HepG2 (cell line): ENCODE measurements at regions not wholly inside any gene's neighbourhood (a gene's known extent, or its start where the extent isn't known, plus 50 kb on each side); places are given as distances from the start of the nearest gene placed in this dataset.

ENCODE experiments used
- ATAC-seq: fragments of 200-7000 bp; cut with Tn5 transposase; 3 replicates; pipeline ENCODE4 v1.9.1; 2020; ENCODE audit warnings: mild to moderate bottlenecking, moderate library complexity
- BruUV-seq: library from RNA; stranded (reverse); fragments of 400-500 nt; replicated peaks from 2 replicates; lab custom pipeline; 2021; lab: Mats Ljungman, UMichigan
- CTCF ChIA-PET: fragments of 300-600 bp; formaldehyde crosslinking; extraction: SDS; loops from one replicate; lab custom pipeline; 2021; ENCODE audit warnings: low total read pairs, inconsistent platforms, low intra/inter-chr PET ratio; lab: Yijun Ruan, JAX
- POLR2A ChIA-PET: fragments of 350-600 bp; sonication (Branson Sonifier 250); formaldehyde crosslinking; loops from one replicate; lab custom pipeline; 2020; ENCODE audit warnings: antibody characterized with exemption, inconsistent platforms; lab: Yijun Ruan, JAX
- DNase-seq: peaks from one replicate; pipeline ENCODE4 v3.0.0-alpha.2; 2015; ENCODE audit warnings: low spot score
- FAIRE-seq: peaks from 3 replicates; lab custom pipeline; 2011; peaks lifted over from hg19 to GRCh38; lab: Jason Lieb, UNC
- H2AFZ ChIP-seq: one replicate; pipeline ENCODE4 v1.6.1; 2011; ENCODE audit warnings: low read length, inconsistent platforms
- H3K27ac ChIP-seq: fragments of 300-600 bp; 3 replicates; pipeline ENCODE4 v1.8.0; 2011; ENCODE audit warnings: mixed run types, mild to moderate bottlenecking, mixed read lengths, low read length, inconsistent platforms; ENCODE audit not compliant: insufficient read depth; ENCODE audit errors: extremely low read length
- H3K27me3 ChIP-seq, 2 experiments: fragments of 200-600 bp in 1 of 2; 2 replicates in 1 of 2; 3 replicates in 1 of 2; pipeline versions ENCODE4 v1.6.0 to v1.8.0; 2011; ENCODE audit warnings: low read length in 2 of 2, mild to moderate bottlenecking in 2 of 2, moderate library complexity in 2 of 2, inconsistent platforms in 1 of 2; ENCODE audit not compliant: insufficient read depth in 2 of 2, control insufficient read depth in 1 of 2
- H3K36me3 ChIP-seq, 2 experiments: fragments of 200-600 bp in 1 of 2; replicated peaks in 1 of 2; 2 replicates in 1 of 2; 3 replicates in 1 of 2; pipeline versions ENCODE4 v1.5.1 to v1.8.0; 2011; ENCODE audit warnings: low read length in 2 of 2, inconsistent platforms in 1 of 2; ENCODE audit not compliant: insufficient read depth in 2 of 2, control insufficient read depth in 1 of 2
- H3K4me1 ChIP-seq: 2 replicates; pipeline ENCODE4 v1.5.1; 2012; ENCODE audit warnings: low read length, inconsistent platforms; ENCODE audit not compliant: insufficient read depth
- H3K4me2 ChIP-seq: 2 replicates; pipeline ENCODE4 v1.6.0; 2011; ENCODE audit warnings: low read depth, low read length, inconsistent platforms
- H3K4me3 ChIP-seq, 3 experiments: fragments of 200-600 bp in 1 of 3; sonication (generic), shearing (Covaris generic) in 1 of 3; replicated peaks in 1 of 3; 2 replicates each; pipeline ENCODE4 v1.5.1; 2011 to 2016; ENCODE audit warnings: low read length in 3 of 3, inconsistent platforms in 2 of 3, low read depth in 2 of 3, mild to moderate bottlenecking in 2 of 3, control low read depth in 1 of 3, mixed read lengths in 1 of 3; ENCODE audit not compliant: insufficient read depth in 1 of 3
- H3K79me2 ChIP-seq: one replicate; pipeline ENCODE4 v1.6.1; 2011; ENCODE audit warnings: low read length, inconsistent platforms; ENCODE audit not compliant: insufficient read depth
- H3K9ac ChIP-seq: 2 replicates; pipeline ENCODE4 v1.6.0; 2011; ENCODE audit warnings: mild to moderate bottlenecking, low read depth, low read length, inconsistent platforms; ENCODE audit not compliant: insufficient read depth
- H3K9me3 ChIP-seq: 2 replicates; pipeline ENCODE4 v1.5.1; 2012; ENCODE audit warnings: mild to moderate bottlenecking, low read length
- H4K20me1 ChIP-seq: 2 replicates; pipeline ENCODE4 v1.6.0; 2011; ENCODE audit warnings: inconsistent platforms, mild to moderate bottlenecking, low read length, moderate library complexity; ENCODE audit not compliant: insufficient read depth
- CC2D1A ChIP-seq: sonication (generic); formaldehyde crosslinking; IDR thresholded peaks from 2 replicates; pipeline ENCODE4 v1.8.1; 2023; ENCODE audit warnings: mild to moderate bottlenecking, missing genetic modification reagents
- DMAP1 ChIP-seq: IDR thresholded peaks from 2 replicates; pipeline ENCODE4 v1.6.1; 2016
- EP300 ChIP-seq, 3 experiments: sonication (generic) in 1 of 3; formaldehyde crosslinking in 1 of 3; IDR thresholded peaks; 2 replicates each; pipeline versions ENCODE4 v1.5.1 to v1.6.1; 2011 to 2020; ENCODE audit warnings: low read depth in 2 of 3, low read length in 2 of 3, borderline replicate concordance in 1 of 3, improper control_type of control experiment in 1 of 3, mild to moderate bottlenecking in 1 of 3, missing genetic modification reagents in 1 of 3, moderate library complexity in 1 of 3
- GLI4 ChIP-seq: sonication (generic); formaldehyde crosslinking; IDR thresholded peaks from 2 replicates; pipeline ENCODE4 v1.5.1; 2020; ENCODE audit warnings: missing genetic modification reagents, mild to moderate bottlenecking, moderate library complexity, borderline replicate concordance
- KMT2B ChIP-seq: IDR thresholded peaks from 2 replicates; pipeline ENCODE4 v1.6.1; 2016; ENCODE audit warnings: missing genetic modification reagents, missing compliant biosample characterization
- MAF1 ChIP-seq: sonication (generic); formaldehyde crosslinking; IDR thresholded peaks from 2 replicates; pipeline ENCODE4 v1.5.0; 2020; ENCODE audit warnings: missing genetic modification reagents, borderline replicate concordance
- MAFK ChIP-seq, 2 experiments: IDR thresholded peaks in 1 of 2; conservative IDR thresholded peaks in 1 of 2; 2 replicates each; pipeline ENCODE4 v1.6.1; 2011; ENCODE audit warnings: improper control_type of control experiment in 2 of 2, low read length in 2 of 2
- MTA1 ChIP-seq: sonication (generic); formaldehyde crosslinking; IDR thresholded peaks from 2 replicates; pipeline ENCODE4 v1.4.0; 2020; ENCODE audit warnings: missing genetic modification reagents, mild to moderate bottlenecking, borderline replicate concordance
- MXD1 ChIP-seq: sonication (generic); formaldehyde crosslinking; IDR thresholded peaks from 2 replicates; pipeline ENCODE4 v1.4.0; 2020; ENCODE audit warnings: mild to moderate bottlenecking, missing genetic modification reagents
- POGK ChIP-seq: sonication (generic); formaldehyde crosslinking; conservative IDR thresholded peaks from 2 replicates; pipeline ENCODE4 v1.8.0; 2022; ENCODE audit warnings: mild to moderate bottlenecking, moderate library complexity, missing genetic modification reagents
- RNF2 ChIP-seq: fragments of 450-650 bp; conservative IDR thresholded peaks from 2 replicates; pipeline ENCODE4 v1.6.1; 2016; ENCODE audit warnings: low read depth
- SP4 ChIP-seq: sonication (generic); formaldehyde crosslinking; IDR thresholded peaks from 2 replicates; pipeline ENCODE4 v1.8.1; 2023; ENCODE audit warnings: mild to moderate bottlenecking, missing genetic modification reagents
- SUZ12 ChIP-seq: fragments of 150-350 bp; IDR thresholded peaks from 2 replicates; pipeline ENCODE4 v1.6.1; 2014; ENCODE audit warnings: low read depth, low read length
- TBL1XR1 ChIP-seq: fragments of 150-350 bp; IDR thresholded peaks from 2 replicates; pipeline ENCODE4 v1.6.1; 2014; ENCODE audit warnings: borderline replicate concordance, low read length; ENCODE audit not compliant: partially characterized antibody
- ZMAT5 ChIP-seq: sonication (generic); formaldehyde crosslinking; IDR thresholded peaks from 2 replicates; pipeline ENCODE4 v1.5.0; 2020; ENCODE audit warnings: mild to moderate bottlenecking, low read depth, missing genetic modification reagents, borderline replicate concordance
- ZNF230 ChIP-seq: sonication (generic); formaldehyde crosslinking; IDR thresholded peaks from 2 replicates; pipeline ENCODE4 v1.4.0; 2020; ENCODE audit warnings: mild to moderate bottlenecking, missing genetic modification reagents
- ZNF44 ChIP-seq: sonication (generic); formaldehyde crosslinking; IDR thresholded peaks from 2 replicates; pipeline ENCODE4 v1.5.1; 2020; ENCODE audit warnings: mild to moderate bottlenecking, missing genetic modification reagents
- ZNF724P ChIP-seq: sonication (generic); formaldehyde crosslinking; IDR thresholded peaks from 2 replicates; pipeline ENCODE4 v1.8.0; 2022; ENCODE audit warnings: missing genetic modification reagents, borderline replicate concordance
- ZNF775 ChIP-seq: sonication (generic); formaldehyde crosslinking; IDR thresholded peaks from 2 replicates; pipeline ENCODE4 v1.4.0; 2020; ENCODE audit warnings: missing genetic modification reagents, mild to moderate bottlenecking, moderate library complexity, borderline replicate concordance
- WGBS: methylation state at CpG from one replicate; pipeline ENCODE4 v1.1.6; 2017; ENCODE audit warnings: low lambda C conversion rate; 5-methylcytosine and 5-hydroxymethylcytosine counted together
- in situ Hi-C: cut with HindIII; loops from 2 replicates; pipeline ENCODE4 v1.10.0; 2017; ENCODE audit warnings: low pct_unique_long_range_greater_than_20kb; ENCODE audit not compliant: extremely low pct_ligation_motif_present
- intact Hi-C: fragments of 100-400 bp; cut with micrococcal nuclease; formaldehyde crosslinking; loops from one replicate; pipeline ENCODE4 v1.10.0; 2022; ENCODE audit not compliant: unreplicated experiment

GRCh38 chr18:41146301-41146700 lies 808.7 kb upstream of the PIK3C3 start:
- no peak overlapping the region for H3K9ac ChIP-seq
- in situ Hi-C loops = no loop called here
- POLR2A ChIA-PET = no interaction called here
- H3K27ac ChIP-seq = no peak overlapping the region
- H3K4me1 ChIP-seq = no peaks in the 10 kb centered on the region
- no peak overlapping the region for H2AFZ ChIP-seq
- H3K9me3 ChIP-seq = no peaks in the 10 kb centered on the region
- no peaks in the 10 kb centered on the region for H3K27me3 ChIP-seq
- no peaks in the 10 kb centered on the region for H3K36me3 ChIP-seq
- FAIRE-seq = no peak
- H4K20me1 ChIP-seq = no peaks in the 10 kb centered on the region
- no peak overlapping the region for H3K4me3 ChIP-seq
- intact Hi-C loops = no loop called here
- TF ChIP-seq CC2D1A (no peak), MAFK (conservative IDR thresholded peaks at IDR 0.05 in 1 of 2, IDR thresholded peaks at IDR 0.05 in 1 of 2; ENCODE audit: low read length in 2 of 2) (no peak), MXD1 (no peak), ZNF44 (no peak)
- TF ChIP-seq, all 625 proteins: peak for 0
- H3K79me2 ChIP-seq = no peaks in the 10 kb centered on the region
- DNase-seq = no peak
- ATAC-seq = no peak
- no TSS peak for BruUV-seq
- CTCF ChIA-PET = no interaction called here
- H3K4me2 ChIP-seq = no peak overlapping the region
- 0% methylated on average over 1 of the region's 1 CpG for WGBS

GRCh38 chr18:41145516-41145915 lies 809.5 kb upstream of the PIK3C3 start:
- ATAC-seq = no peak
- H3K27me3 ChIP-seq = no peaks in the 10 kb centered on the region
- H3K4me3 ChIP-seq = no peak overlapping the region
- no peaks in the 10 kb centered on the region for H3K36me3 ChIP-seq
- no peak overlapping the region for H2AFZ ChIP-seq
- no peak overlapping the region for H3K4me2 ChIP-seq
- H4K20me1 ChIP-seq = no peaks in the 10 kb centered on the region
- no peak for DNase-seq
- no peaks in the 10 kb centered on the region for H3K79me2 ChIP-seq
- intact Hi-C loops = no loop called here
- no peak for FAIRE-seq
- H3K4me1 ChIP-seq = no peaks in the 10 kb centered on the region
- POLR2A ChIA-PET = no interaction called here
- BruUV-seq = no TSS peak
- CTCF ChIA-PET = no interaction called here
- no peak overlapping the region for H3K27ac ChIP-seq
- H3K9me3 ChIP-seq = no peaks in the 10 kb centered on the region
- no peak overlapping the region for H3K9ac ChIP-seq
- in situ Hi-C loops = no loop called here
- no peak for TF ChIP-seq KMT2B (CRISPR knock-in tag)
- no peak for TF ChIP-seq GLI4 (CRISPR knock-in tag)
- TF ChIP-seq SUZ12 = no peak
- no peak for TF ChIP-seq MAF1
- no peak for TF ChIP-seq ZNF230
- no peak for TF ChIP-seq SP4 (CRISPR knock-in tag)
- TF ChIP-seq ZNF775 (CRISPR knock-in tag) = no peak
- TF ChIP-seq EP300 (IDR thresholded peaks at IDR 0.05; ENCODE audit: low read depth in 2 of 2, low read length in 2 of 2) = no peak
- no peak for TF ChIP-seq EP300 (CRISPR knock-in tag; IDR thresholded peaks at IDR 0.05; ENCODE audit: borderline replicate concordance)
- no peak for TF ChIP-seq TBL1XR1
- no peak for TF ChIP-seq RNF2
- no peak for TF ChIP-seq ZNF724P
- TF ChIP-seq POGK (CRISPR knock-in tag) = no peak
- no peak for TF ChIP-seq DMAP1 (CRISPR knock-in tag)
- no peak for TF ChIP-seq ZMAT5
- no peak for TF ChIP-seq MTA1 (CRISPR knock-in tag)
